GM19043 (cell line): ENCODE measurements at regions not wholly inside any gene's neighbourhood (a gene's known extent, or its start where the extent isn't known, plus 50 kb on each side); places are given as distances from the start of the nearest gene placed in this dataset.
"Not testable (repeated sequence)": the region's sequence is repeated elsewhere in the genome, so short reads cannot be mapped to it uniquely, and the experiment has no call there.

Source experiments
- ATAC-seq: cut with Tn5 transposase; IDR thresholded peaks from one replicate; pipeline ENCODE4 v1.9.1; 2021; ENCODE audit warnings: low read depth; ENCODE audit not compliant: unreplicated experiment

- no peak for ATAC-seq
Measured at GRCh38 chr7:69108097-69108496, 490.2 kb upstream of the AUTS2 start.

- ATAC-seq, result no peak
Measured at GRCh38 chr7:69109246-69109645, 489.0 kb upstream of the AUTS2 start.

- ATAC-seq, result no peak
Measured at GRCh38 chr7:69109879-69110278, 488.4 kb upstream of the AUTS2 start.

GRCh38 chr7:69110450-69111050, 487.7 kb upstream of the AUTS2 start:
- ATAC-seq, result no peak

GRCh38 chr7:69114374-69114773, 483.9 kb upstream of the AUTS2 start:
- no peak for ATAC-seq

GRCh38 chr7:69115788-69116187, 482.5 kb upstream of the AUTS2 start:
- no peak for ATAC-seq

- ATAC-seq, result not testable (repeated sequence)
Measured at GRCh38 chr7:69116196-69116595, 482.1 kb upstream of the AUTS2 start.

- no peak for ATAC-seq
Measured at GRCh38 chr7:69122953-69123352, 475.3 kb upstream of the AUTS2 start.

GRCh38 chr7:69126896-69127479, 471.3 kb upstream of the AUTS2 start:
- ATAC-seq, result no peak

GRCh38 chr7:69129524-69129923, 468.8 kb upstream of the AUTS2 start:
- no peak for ATAC-seq

GRCh38 chr7:69129951-69130350, 468.3 kb upstream of the AUTS2 start:
- no peak for ATAC-seq

GRCh38 chr7:69130396-69130795, 467.9 kb upstream of the AUTS2 start:
- ATAC-seq, result no peak

- no peak for ATAC-seq
Measured at GRCh38 chr7:69134316-69134715, 464.0 kb upstream of the AUTS2 start.

- no peak for ATAC-seq
Measured at GRCh38 chr7:69147631-69148030, 450.6 kb upstream of the AUTS2 start.

- ATAC-seq, result no peak
Measured at GRCh38 chr7:69149804-69150782, 448.2 kb upstream of the AUTS2 start.

GRCh38 chr7:69162326-69162725, 435.9 kb upstream of the AUTS2 start:
- no peak for ATAC-seq

- ATAC-seq, result no peak
Measured at GRCh38 chr7:69162931-69163670, 435.2 kb upstream of the AUTS2 start.

GRCh38 chr7:69166979-69167516, 431.2 kb upstream of the AUTS2 start:
- ATAC-seq, result no peak

- ATAC-seq, result no peak
Measured at GRCh38 chr7:69169386-69169785, 428.9 kb upstream of the AUTS2 start.

- ATAC-seq, result no peak
Measured at GRCh38 chr7:69172357-69173077, 425.8 kb upstream of the AUTS2 start.
